Spleen (tissue), 11 donors: ENCODE measurements at regions not wholly inside any gene's neighbourhood (a gene's known extent, or its start where the extent isn't known, plus 50 kb on each side); places are given as distances from the start of the nearest gene placed in this dataset.

Source experiments
- DNase-seq: peaks from one replicate; pipeline ENCODE4 v3.0.0-alpha.2; 2020
- H3K27ac ChIP-seq, 8 donors: fragments of 200-600 bp; sonication (generic) in 7 of 8; 1 replicate in 4 of 8; 2 replicates in 4 of 8; pipeline versions ENCODE4 v1.5.0 to v1.8.0; 2016 to 2021; ENCODE audit warnings: inconsistent platforms in 4 of 8, mild to moderate bottlenecking in 4 of 8, moderate library complexity in 1 of 8
- H3K27me3 ChIP-seq, 7 donors: fragments of 200-600 bp; sonication (generic) in 6 of 7; replicated peaks in 1 of 7; 1 replicate in 4 of 7; 2 replicates in 3 of 7; pipeline versions ENCODE4 v1.5.0 to v1.8.0; 2016 to 2021; ENCODE audit warnings: inconsistent platforms in 3 of 7, mild to moderate bottlenecking in 1 of 7
- H3K36me3 ChIP-seq, 6 donors: fragments of 200-600 bp; sonication (generic) in 5 of 6; 1 replicate in 4 of 6; 2 replicates in 2 of 6; pipeline versions ENCODE4 v1.5.0 to v1.8.0; 2016 to 2021; ENCODE audit warnings: inconsistent platforms in 2 of 6
- H3K4me1 ChIP-seq, 6 donors: fragments of 200-600 bp; sonication (generic) in 5 of 6; 1 replicate in 3 of 6; 2 replicates in 3 of 6; pipeline versions ENCODE4 v1.5.0 to v1.8.0; 2016 to 2021; ENCODE audit warnings: inconsistent platforms in 3 of 6
- H3K4me3 ChIP-seq, 8 donors: fragments of 200-600 bp; sonication (generic) in 7 of 8; 1 replicate in 4 of 8; 2 replicates in 4 of 8; pipeline versions ENCODE4 v1.5.0 to v1.8.0; 2016 to 2021; ENCODE audit warnings: inconsistent platforms in 4 of 8, mild to moderate bottlenecking in 4 of 8, moderate library complexity in 2 of 8
- H3K9me3 ChIP-seq, 8 donors: fragments of 200-600 bp; sonication (generic) in 7 of 8; 1 replicate in 4 of 8; 2 replicates in 4 of 8; pipeline versions ENCODE4 v1.5.0 to v1.8.0; 2016 to 2021; ENCODE audit warnings: inconsistent platforms in 4 of 8
- POLR2A ChIP-seq, 3 donors: fragments of 450-650 bp; IDR thresholded peaks; one replicate each; pipeline ENCODE4 v1.5.1; 2017; ENCODE audit warnings: antibody characterized with exemption in 3 of 3, mild to moderate bottlenecking in 1 of 3
- POLR2AphosphoS5 ChIP-seq, 3 donors: sonication (generic); formaldehyde crosslinking; IDR thresholded peaks; one replicate each; pipeline ENCODE4 v1.5.1; 2017; ENCODE audit warnings: antibody characterized with exemption in 3 of 3
- WGBS, 5 donors: extraction: QIAGEN DNeasy Blood & Tissue Kit in 3 of 5; methylation state at CpG; one replicate each; pipeline versions ENCODE4 v1.1.5 to v1.1.7; 2013 to 2018; 5-methylcytosine and 5-hydroxymethylcytosine counted together
- intact Hi-C: fragments of 100-400 bp; cut with DNase I; formaldehyde crosslinking; loops from one replicate; pipeline ENCODE4 v1.15.0; 2023; ENCODE audit warnings: low total_unique reads
- TF ChIP-seq, protein P1 (sequence below), 11 experiments: fragments of 200-600 bp in 7 of 11; fragments of 450-650 bp in 4 of 11; sonication (generic) in 4 of 11; IDR thresholded peaks in 8 of 11; conservative IDR thresholded peaks in 3 of 11; 1 replicate in 7 of 11; 2 replicates in 4 of 11; pipeline versions ENCODE4 v1.4.0 to v1.8.0; 2016 to 2021; ENCODE audit warnings: antibody characterized with exemption in 11 of 11, inconsistent platforms in 4 of 11, mild to moderate bottlenecking in 1 of 11
- donor health status: healthy with polysubstance abuse.
- donor health status: DM: no; HTN: no; CAD: no; lungs with moderate emphysema.
- donor health status: DM: no; HTN: no; CAD: no.
- donor health status: Bipolar disorder and iron deficiency.
- donor health status: healthy.
- donor health status: DM: no; HTN: no; CAD: no.
- donor health status: DM: yes; HTN: yes; CAD: no.

DNA sequence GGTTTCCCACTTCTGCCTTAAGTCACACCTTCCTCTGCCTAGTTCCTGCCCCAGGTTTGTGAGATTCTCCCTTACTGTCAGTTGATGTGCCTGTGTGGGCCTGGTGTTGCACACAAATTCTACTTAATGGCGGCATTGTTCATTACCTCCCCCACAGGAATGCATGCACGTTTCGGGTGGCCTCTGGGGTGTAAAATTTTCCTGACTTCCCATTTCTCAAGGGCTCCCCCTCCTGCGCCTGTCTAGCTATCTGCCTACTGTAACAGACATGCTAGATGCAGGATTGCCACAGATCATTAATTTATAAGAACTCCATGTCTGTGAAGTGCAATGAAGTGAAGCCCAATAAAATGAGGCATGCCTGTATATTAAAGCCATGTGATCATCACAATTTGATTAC, 1466.3 kb downstream of the PCDH9 start:
- H3K4me3 ChIP-seq: no peak overlapping the region
- no peak for TF ChIP-seq POLR2A (IDR thresholded peaks at IDR 0.05)
- TF ChIP-seq, protein P1, sequence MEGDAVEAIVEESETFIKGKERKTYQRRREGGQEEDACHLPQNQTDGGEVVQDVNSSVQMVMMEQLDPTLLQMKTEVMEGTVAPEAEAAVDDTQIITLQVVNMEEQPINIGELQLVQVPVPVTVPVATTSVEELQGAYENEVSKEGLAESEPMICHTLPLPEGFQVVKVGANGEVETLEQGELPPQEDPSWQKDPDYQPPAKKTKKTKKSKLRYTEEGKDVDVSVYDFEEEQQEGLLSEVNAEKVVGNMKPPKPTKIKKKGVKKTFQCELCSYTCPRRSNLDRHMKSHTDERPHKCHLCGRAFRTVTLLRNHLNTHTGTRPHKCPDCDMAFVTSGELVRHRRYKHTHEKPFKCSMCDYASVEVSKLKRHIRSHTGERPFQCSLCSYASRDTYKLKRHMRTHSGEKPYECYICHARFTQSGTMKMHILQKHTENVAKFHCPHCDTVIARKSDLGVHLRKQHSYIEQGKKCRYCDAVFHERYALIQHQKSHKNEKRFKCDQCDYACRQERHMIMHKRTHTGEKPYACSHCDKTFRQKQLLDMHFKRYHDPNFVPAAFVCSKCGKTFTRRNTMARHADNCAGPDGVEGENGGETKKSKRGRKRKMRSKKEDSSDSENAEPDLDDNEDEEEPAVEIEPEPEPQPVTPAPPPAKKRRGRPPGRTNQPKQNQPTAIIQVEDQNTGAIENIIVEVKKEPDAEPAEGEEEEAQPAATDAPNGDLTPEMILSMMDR (IDR thresholded peaks at IDR 0.05 in 8 of 11, conservative IDR thresholded peaks at IDR 0.05 in 3 of 11): no peak
- no peak for TF ChIP-seq POLR2AphosphoS5 (IDR thresholded peaks at IDR 0.05)
- peaks cover 0 to 39% (median 21%) of the 10 kb centered on the region in 8 donors for H3K9me3 ChIP-seq
- DNase-seq: no peak
- H3K4me1 ChIP-seq: no peaks in the 10 kb centered on the region
- no peak overlapping the region for H3K27ac ChIP-seq
- no peaks in the 10 kb centered on the region for H3K36me3 ChIP-seq
- intact Hi-C loops: no loop called here
- 64 to 84% (median 73%) methylated on average over 4 of the region's 4 CpGs for WGBS, 5 donors
- no peaks in the 10 kb centered on the region for H3K27me3 ChIP-seq

DNA sequence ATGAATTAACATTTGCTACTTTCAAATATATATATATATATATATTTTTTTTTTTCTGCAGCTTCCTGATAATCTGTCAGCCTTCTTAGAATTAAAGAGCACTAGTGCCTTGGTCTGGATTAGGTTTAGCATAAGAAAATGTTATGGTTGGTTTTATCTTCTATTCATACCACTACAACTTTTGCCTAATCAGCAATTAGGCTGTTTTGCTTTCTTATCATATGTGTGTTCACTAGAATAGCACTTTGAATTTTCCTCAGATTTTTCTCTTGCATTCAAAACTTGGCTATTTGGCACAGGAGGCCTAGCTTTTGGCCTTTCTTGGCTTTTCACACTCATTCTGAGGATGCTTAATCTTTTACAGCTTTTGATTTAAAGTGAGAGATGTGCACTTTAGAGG, 1468.1 kb downstream of the PCDH9 start:
- intact Hi-C loops: no loop called here
- no peak overlapping the region for H3K27ac ChIP-seq
- H3K27me3 ChIP-seq: no peaks in the 10 kb centered on the region
- TF ChIP-seq POLR2AphosphoS5 (IDR thresholded peaks at IDR 0.05): no peak
- TF ChIP-seq, protein P1 (IDR thresholded peaks at IDR 0.05 in 8 of 11, conservative IDR thresholded peaks at IDR 0.05 in 3 of 11): no peak
- TF ChIP-seq POLR2A (IDR thresholded peaks at IDR 0.05): no peak
- DNase-seq: no peak
- H3K4me3 ChIP-seq: no peak overlapping the region
- no peaks in the 10 kb centered on the region for H3K36me3 ChIP-seq
- H3K9me3 ChIP-seq: peaks cover 0 to 50% (median 37%) of the 10 kb centered on the region in 8 donors
- H3K4me1 ChIP-seq: no peaks in the 10 kb centered on the region

DNA sequence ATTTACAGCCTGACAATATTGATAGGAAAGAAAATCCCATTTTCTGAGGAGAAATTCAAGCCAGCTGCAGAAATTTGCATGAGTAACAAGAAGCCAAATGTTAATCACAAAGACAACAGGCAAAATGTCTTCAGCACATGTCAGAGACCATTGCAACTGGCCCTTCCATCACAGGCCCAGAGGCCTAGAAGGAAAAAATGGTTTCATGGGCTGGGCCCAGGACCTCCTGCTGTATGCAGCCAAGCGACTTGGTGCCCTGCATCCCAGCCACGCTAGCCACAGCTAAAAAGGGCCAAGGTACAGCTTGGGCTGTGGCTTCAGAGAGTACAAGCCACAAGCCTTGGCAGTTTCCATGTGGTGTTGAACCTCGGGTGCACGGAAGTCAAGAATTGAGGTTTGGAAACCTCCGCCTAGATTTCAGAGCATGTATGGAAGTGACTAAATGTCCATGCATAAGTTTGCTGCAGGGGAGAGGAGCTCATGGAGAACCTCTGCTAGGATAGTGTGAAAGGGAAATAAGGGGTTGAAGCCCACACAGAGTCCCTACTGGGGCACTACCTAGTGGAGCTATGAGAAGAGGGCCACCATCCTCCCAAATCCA, 1474.0 kb downstream of the PCDH9 start:
- no peak for TF ChIP-seq POLR2A (IDR thresholded peaks at IDR 0.05)
- TF ChIP-seq POLR2AphosphoS5 (IDR thresholded peaks at IDR 0.05): no peak
- TF ChIP-seq, protein P1 (IDR thresholded peaks at IDR 0.05 in 8 of 11, conservative IDR thresholded peaks at IDR 0.05 in 3 of 11): no peak
- 77 to 92% (median 84%) methylated on average over 5 of the region's 5 CpGs for WGBS, 5 donors
- H3K27ac ChIP-seq: no peak overlapping the region
- no peaks in the 10 kb centered on the region for H3K4me1 ChIP-seq
- DNase-seq: no peak
- H3K4me3 ChIP-seq: no peak overlapping the region
- peaks cover 0 to 58% (median 54%) of the 10 kb centered on the region in 8 donors for H3K9me3 ChIP-seq
- intact Hi-C loops: no loop called here
- no peaks in the 10 kb centered on the region for H3K27me3 ChIP-seq
- no peaks in the 10 kb centered on the region for H3K36me3 ChIP-seq

DNA sequence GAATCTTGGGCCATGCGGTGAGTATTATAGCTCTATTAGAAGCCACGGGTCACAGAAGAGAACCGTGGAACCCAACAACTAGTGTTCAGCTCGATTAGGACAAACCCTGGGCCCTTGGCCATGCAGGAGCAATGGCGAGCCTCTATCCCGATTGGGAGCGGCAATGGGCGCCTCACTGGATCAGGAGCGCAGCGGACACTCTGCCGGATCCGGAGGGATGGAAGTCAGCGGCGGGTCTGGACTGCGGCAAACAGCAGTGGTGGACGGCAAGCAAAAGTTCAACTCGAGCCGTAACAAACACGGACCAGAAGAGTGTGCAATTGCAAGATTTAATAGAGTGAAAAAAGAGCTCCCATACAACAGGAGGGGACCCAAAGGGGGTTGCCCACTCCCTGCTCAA, 1481.9 kb downstream of the PCDH9 start:
- H3K27ac ChIP-seq: no peak overlapping the region
- no peaks in the 10 kb centered on the region for H3K4me1 ChIP-seq
- no peaks in the 10 kb centered on the region for H3K36me3 ChIP-seq
- intact Hi-C loops: no loop called here
- no peak overlapping the region for H3K4me3 ChIP-seq
- peaks cover 0 to 18% (median 2%) of the 10 kb centered on the region in 8 donors for H3K9me3 ChIP-seq
- no peak for TF ChIP-seq POLR2AphosphoS5 (IDR thresholded peaks at IDR 0.05)
- TF ChIP-seq POLR2A (IDR thresholded peaks at IDR 0.05): no peak
- TF ChIP-seq, protein P1 (IDR thresholded peaks at IDR 0.05 in 8 of 11, conservative IDR thresholded peaks at IDR 0.05 in 3 of 11): no peak
- peak; percentile 63 for DNase-seq
- 91 to 97% (median 96%) methylated on average over 17 to 19 of the region's 19 CpGs for WGBS, 5 donors
- no peaks in the 10 kb centered on the region for H3K27me3 ChIP-seq
